CD14-positive monocyte (primary cell): ENCODE measurements at regions not wholly inside any gene's neighbourhood (a gene's known extent, or its start where the extent isn't known, plus 50 kb on each side); places are given as distances from the start of the nearest gene placed in this dataset.

Experiments
- DNase-seq, 3 donors: peaks; one replicate each; pipeline ENCODE4 v3.0.0-alpha.2; 2011 to 2022
- H2AFZ ChIP-seq: 2 replicates; pipeline ENCODE4 v1.6.0; 2012; ENCODE audit warnings: mild to moderate bottlenecking, low read depth, low read length, inconsistent platforms; ENCODE audit not compliant: insufficient read depth, poor library complexity, severe bottlenecking
- H3K27ac ChIP-seq, 2 donors: 1 replicate in 1 of 2; 2 replicates in 1 of 2; pipeline ENCODE4 v1.5.1; 2012 to 2013; ENCODE audit warnings: low read length in 2 of 2, control low read depth in 1 of 2, inconsistent platforms in 1 of 2, low read depth in 1 of 2, mild to moderate bottlenecking in 1 of 2
- H3K27me3 ChIP-seq, 2 donors: one replicate each; pipeline versions ENCODE4 v1.6.0 to v1.6.1; 2011 to 2013; ENCODE audit warnings: low read length in 2 of 2; ENCODE audit not compliant: control insufficient read depth in 2 of 2, insufficient read depth in 2 of 2
- H3K36me3 ChIP-seq, 2 donors: replicated peaks in 1 of 2; 1 replicate in 1 of 2; 2 replicates in 1 of 2; pipeline versions ENCODE4 v1.5.1 to v1.6.1; 2012 to 2013; ENCODE audit warnings: low read length in 2 of 2, control low read depth in 1 of 2, inconsistent platforms in 1 of 2, mild to moderate bottlenecking in 1 of 2; ENCODE audit not compliant: insufficient read depth in 2 of 2, control insufficient read depth in 1 of 2
- H3K4me1 ChIP-seq, 2 donors: 1 replicate in 1 of 2; 2 replicates in 1 of 2; pipeline versions ENCODE4 v1.5.1 to v1.6.1; 2012 to 2013; ENCODE audit warnings: low read length in 2 of 2, control low read depth in 1 of 2, inconsistent platforms in 1 of 2, mild to moderate bottlenecking in 1 of 2, moderate library complexity in 1 of 2; ENCODE audit not compliant: insufficient read depth in 2 of 2, control insufficient read depth in 1 of 2
- H3K4me2 ChIP-seq: replicated peaks from 2 replicates; pipeline ENCODE3; 2012; ENCODE audit warnings: low read length, moderate library complexity, mild to moderate bottlenecking; ENCODE audit not compliant: poor library complexity, severe bottlenecking; ENCODE audit errors: extremely low read depth
- H3K4me3 ChIP-seq, 3 experiments: fragments of 200-600 bp in 1 of 3; sonication (generic) in 1 of 3; replicated peaks in 1 of 3; 1 replicate in 2 of 3; 2 replicates in 1 of 3; pipeline ENCODE4 v1.5.1; 2011 to 2013; ENCODE audit warnings: low read length in 3 of 3, mild to moderate bottlenecking in 3 of 3, control low read depth in 2 of 3, low read depth in 2 of 3, inconsistent platforms in 1 of 3, moderate library complexity in 1 of 3
- H3K79me2 ChIP-seq: 2 replicates; pipeline ENCODE4 v1.6.0; 2012; ENCODE audit warnings: mild to moderate bottlenecking, control low read depth, inconsistent platforms, low read length, moderate library complexity; ENCODE audit not compliant: insufficient read depth
- H3K9ac ChIP-seq: 2 replicates; pipeline ENCODE4 v1.6.0; 2017; ENCODE audit warnings: low read length, mild to moderate bottlenecking; ENCODE audit not compliant: insufficient read depth, poor library complexity, severe bottlenecking
- H3K9me3 ChIP-seq, 2 donors: replicated peaks in 1 of 2; 1 replicate in 1 of 2; 2 replicates in 1 of 2; pipeline versions ENCODE4 v1.5.1 to v1.6.1; 2012 to 2013; ENCODE audit warnings: low read length in 2 of 2, control low read depth in 1 of 2; ENCODE audit not compliant: control insufficient read depth in 1 of 2, insufficient read depth in 1 of 2
- H4K20me1 ChIP-seq: 2 replicates; pipeline ENCODE4 v1.6.0; 2012; ENCODE audit warnings: mild to moderate bottlenecking, low read length, control low read depth, moderate library complexity; ENCODE audit not compliant: insufficient read depth
- H3K27ac Mint-ChIP-seq, 7 donors: one replicate each; pipeline ENCODE4 v1.8.0; 2020; ENCODE audit warnings: mild to moderate bottlenecking in 7 of 7, mixed read lengths in 7 of 7, moderate library complexity in 6 of 7, inconsistent platforms in 2 of 7
- H3K27me3 Mint-ChIP-seq, 3 donors: one replicate each; pipeline ENCODE4 v1.8.0; 2021 to 2022; ENCODE audit warnings: low read depth in 3 of 3, mild to moderate bottlenecking in 3 of 3, mixed read lengths in 3 of 3, moderate library complexity in 3 of 3, inconsistent platforms in 1 of 3
- H3K36me3 Mint-ChIP-seq, 2 donors: one replicate each; pipeline ENCODE4 v1.8.0; 2020; ENCODE audit warnings: mixed read lengths in 2 of 2, inconsistent platforms in 1 of 2, mild to moderate bottlenecking in 1 of 2
- H3K4me1 Mint-ChIP-seq: one replicate; pipeline ENCODE4 v1.8.0; 2020; ENCODE audit warnings: mild to moderate bottlenecking, mixed read lengths
- H3K4me3 Mint-ChIP-seq, 2 donors: one replicate each; pipeline ENCODE4 v1.8.0; 2020; ENCODE audit warnings: mild to moderate bottlenecking in 2 of 2, mixed read lengths in 2 of 2, moderate library complexity in 1 of 2
- H3K9me3 Mint-ChIP-seq, 7 donors: one replicate each; pipeline ENCODE4 v1.8.0; 2020 to 2022; ENCODE audit warnings: mixed read lengths in 7 of 7, mild to moderate bottlenecking in 6 of 7, moderate library complexity in 6 of 7, inconsistent platforms in 2 of 7
- WGBS: methylation state at CpG from one replicate; pipeline ENCODE4 v1.1.5; 2013; ENCODE audit warnings: missing lambda C conversion rate; ENCODE audit not compliant: insufficient coverage; 5-methylcytosine and 5-hydroxymethylcytosine counted together
- intact Hi-C, 2 donors: fragments of 100-400 bp; cut with micrococcal nuclease; formaldehyde crosslinking; loops; one replicate each; pipeline versions ENCODE4 v1.15.0 to v1.15.1; 2023
- TF ChIP-seq, protein P1 (sequence below): fragments of 200-600 bp; IDR thresholded peaks from one replicate; pipeline ENCODE4 v1.8.0; 2022; ENCODE audit warnings: antibody characterized with exemption, mild to moderate bottlenecking

DNA sequence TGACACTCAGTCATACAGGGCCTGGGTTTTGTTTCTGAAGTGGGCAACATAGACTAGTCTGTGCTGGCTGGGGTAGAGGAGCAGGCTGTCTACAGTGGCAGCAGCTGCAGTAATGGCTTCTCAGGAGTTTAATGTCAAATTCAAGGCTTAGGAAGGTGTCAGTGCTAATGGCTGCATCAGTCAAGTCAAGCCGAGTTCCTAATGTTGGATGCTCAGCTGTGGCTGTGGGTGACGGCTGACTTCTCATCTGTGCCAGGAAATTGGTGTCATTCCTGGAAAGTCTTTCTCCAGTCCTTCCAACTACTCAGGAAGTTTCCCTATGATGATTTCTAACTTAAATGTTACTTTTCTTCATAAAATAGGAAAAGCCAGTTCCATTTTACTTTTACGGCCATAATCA lies 468.1 kb upstream of the IGFBP3 start:
- H3K4me3 ChIP-seq = no peak overlapping the region
- no peaks in the 10 kb centered on the region for H3K4me1 ChIP-seq
- no peaks in the 10 kb centered on the region for H4K20me1 ChIP-seq
- Mint-ChIP-seq H3K4me3 (no peak overlapping the region), H3K9me3 (peaks cover 0 to 19% (median 4%) of the 10 kb centered on the region in 7 donors), H3K36me3 (no peaks in the 10 kb centered on the region), H3K4me1 (no peaks in the 10 kb centered on the region), H3K27me3 (peaks cover 0 to 2% (median 0%) of the 10 kb centered on the region in 3 donors), H3K27ac (no peak overlapping the region)
- H2AFZ ChIP-seq = no peak overlapping the region
- no peaks in the 10 kb centered on the region for H3K36me3 ChIP-seq
- WGBS = 100% methylated on average over 1 of the region's 3 CpGs
- intact Hi-C loops = no loop called here
- no peak for DNase-seq
- H3K9me3 ChIP-seq = peaks cover 4 to 12% of the 10 kb centered on the region in 2 donors
- H3K9ac ChIP-seq = no peak overlapping the region
- TF ChIP-seq, protein P1, sequence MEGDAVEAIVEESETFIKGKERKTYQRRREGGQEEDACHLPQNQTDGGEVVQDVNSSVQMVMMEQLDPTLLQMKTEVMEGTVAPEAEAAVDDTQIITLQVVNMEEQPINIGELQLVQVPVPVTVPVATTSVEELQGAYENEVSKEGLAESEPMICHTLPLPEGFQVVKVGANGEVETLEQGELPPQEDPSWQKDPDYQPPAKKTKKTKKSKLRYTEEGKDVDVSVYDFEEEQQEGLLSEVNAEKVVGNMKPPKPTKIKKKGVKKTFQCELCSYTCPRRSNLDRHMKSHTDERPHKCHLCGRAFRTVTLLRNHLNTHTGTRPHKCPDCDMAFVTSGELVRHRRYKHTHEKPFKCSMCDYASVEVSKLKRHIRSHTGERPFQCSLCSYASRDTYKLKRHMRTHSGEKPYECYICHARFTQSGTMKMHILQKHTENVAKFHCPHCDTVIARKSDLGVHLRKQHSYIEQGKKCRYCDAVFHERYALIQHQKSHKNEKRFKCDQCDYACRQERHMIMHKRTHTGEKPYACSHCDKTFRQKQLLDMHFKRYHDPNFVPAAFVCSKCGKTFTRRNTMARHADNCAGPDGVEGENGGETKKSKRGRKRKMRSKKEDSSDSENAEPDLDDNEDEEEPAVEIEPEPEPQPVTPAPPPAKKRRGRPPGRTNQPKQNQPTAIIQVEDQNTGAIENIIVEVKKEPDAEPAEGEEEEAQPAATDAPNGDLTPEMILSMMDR = no peak
- H3K79me2 ChIP-seq = no peaks in the 10 kb centered on the region
- H3K4me2 ChIP-seq = no peak overlapping the region
- no peak overlapping the region for H3K27ac ChIP-seq
- H3K27me3 ChIP-seq = no peaks in the 10 kb centered on the region

DNA sequence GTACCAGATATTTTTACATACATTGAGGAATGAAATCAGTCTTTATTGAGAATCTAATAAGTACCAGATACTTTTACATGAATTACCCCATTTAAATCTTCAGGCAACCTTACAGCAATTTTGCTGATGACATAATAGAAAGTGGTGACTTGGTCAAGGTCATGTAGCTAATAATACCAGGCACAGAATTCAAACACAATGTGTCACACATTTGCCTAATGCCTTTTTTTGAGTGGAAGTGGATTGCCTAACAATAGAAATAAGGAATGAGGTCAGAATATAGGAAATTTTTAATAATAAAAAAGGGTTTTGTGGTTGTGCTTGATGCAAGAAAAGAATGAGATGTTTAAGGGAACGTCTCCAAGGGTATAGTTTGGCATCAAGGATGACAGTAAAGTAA lies 466.6 kb upstream of the IGFBP3 start:
- Mint-ChIP-seq H3K27me3 (peaks cover 0 to 2% (median 0%) of the 10 kb centered on the region in 3 donors), H3K4me3 (no peak overlapping the region), H3K36me3 (no peaks in the 10 kb centered on the region), H3K27ac (no peak overlapping the region), H3K4me1 (no peaks in the 10 kb centered on the region), H3K9me3 (peaks cover 0 to 17% (median 4%) of the 10 kb centered on the region in 7 donors)
- Histone ChIP-seq H3K4me3 (no peak overlapping the region), H3K4me2 (no peak overlapping the region), H2AFZ (no peak overlapping the region), H3K27me3 (no peaks in the 10 kb centered on the region), H3K27ac (no peak overlapping the region), H3K79me2 (no peaks in the 10 kb centered on the region), H3K36me3 (no peaks in the 10 kb centered on the region), H3K4me1 (no peaks in the 10 kb centered on the region), H4K20me1 (no peaks in the 10 kb centered on the region), H3K9ac (no peak overlapping the region), H3K9me3 (peaks cover 4 to 12% of the 10 kb centered on the region in 2 donors)
- no peak for DNase-seq
- 83% methylated on average over 1 of the region's 1 CpG for WGBS
- intact Hi-C loops = no loop called here
- TF ChIP-seq, protein P1 = no peak
